GM21423 (cell line): ENCODE measurements at regions not wholly inside any gene's neighbourhood (a gene's known extent, or its start where the extent isn't known, plus 50 kb on each side); places are given as distances from the start of the nearest gene placed in this dataset.
"Not testable (repeated sequence)": the region's sequence is repeated elsewhere in the genome, so short reads cannot be mapped to it uniquely, and the experiment has no call there.

Source experiments
- ATAC-seq: cut with Tn5 transposase; IDR thresholded peaks from one replicate; pipeline ENCODE4 v1.9.1; 2021; ENCODE audit warnings: mild to moderate bottlenecking, moderate library complexity; ENCODE audit not compliant: unreplicated experiment

GRCh38 chr3:176106380-176106779 lies 1090.9 kb downstream of the TBL1XR1 start:
- ATAC-seq = no peak

GRCh38 chr3:176097027-176097426 lies 1100.3 kb downstream of the TBL1XR1 start:
- ATAC-seq = no peak

- not testable (repeated sequence) for ATAC-seq
Measured at GRCh38 chr3:176093892-176094291, 1103.4 kb downstream of the TBL1XR1 start.

GRCh38 chr3:176090727-176091126 lies 1106.6 kb downstream of the TBL1XR1 start:
- no peak for ATAC-seq

GRCh38 chr3:176088962-176089383 lies 1108.3 kb downstream of the TBL1XR1 start:
- ATAC-seq = no peak

- ATAC-seq = no peak
Measured at GRCh38 chr3:176087066-176087697, 1110.1 kb downstream of the TBL1XR1 start.

GRCh38 chr3:176079785-176080184 lies 1117.5 kb downstream of the TBL1XR1 start:
- no peak for ATAC-seq

- no peak for ATAC-seq
Measured at GRCh38 chr3:176078906-176079305, 1118.4 kb downstream of the TBL1XR1 start.

- ATAC-seq = no peak
Measured at GRCh38 chr3:176075491-176075890, 1121.8 kb downstream of the TBL1XR1 start.

GRCh38 chr3:176075046-176075445 lies 1122.2 kb downstream of the TBL1XR1 start:
- ATAC-seq = no peak

- no peak for ATAC-seq
Measured at GRCh38 chr3:176074096-176074495, 1123.2 kb downstream of the TBL1XR1 start.

GRCh38 chr3:176071943-176072342 lies 1125.3 kb downstream of the TBL1XR1 start:
- no peak for ATAC-seq

- no peak for ATAC-seq
Measured at GRCh38 chr3:176068750-176069149, 1128.5 kb downstream of the TBL1XR1 start.

- no peak for ATAC-seq
Measured at GRCh38 chr3:176058856-176059255, 1138.4 kb downstream of the TBL1XR1 start.

GRCh38 chr3:176055836-176056235 lies 1141.4 kb downstream of the TBL1XR1 start:
- no peak for ATAC-seq

- no peak for ATAC-seq
Measured at GRCh38 chr3:176051766-176052165, 1145.5 kb downstream of the TBL1XR1 start.

- ATAC-seq = no peak
Measured at GRCh38 chr3:176046703-176047102, 1150.6 kb downstream of the TBL1XR1 start.

- ATAC-seq = no peak
Measured at GRCh38 chr3:176041812-176042211, 1155.5 kb downstream of the TBL1XR1 start.

GRCh38 chr3:176041185-176041584 lies 1156.1 kb downstream of the TBL1XR1 start:
- no peak for ATAC-seq

GRCh38 chr3:176037636-176038035 lies 1159.6 kb downstream of the TBL1XR1 start:
- no peak for ATAC-seq

- no peak for ATAC-seq
Measured at GRCh38 chr3:176032043-176032442, 1165.2 kb downstream of the TBL1XR1 start.

GRCh38 chr3:176016203-176016602 lies 1157.1 kb downstream of the NAALADL2 start:
- ATAC-seq = not testable (repeated sequence)

- not testable (repeated sequence) for ATAC-seq
Measured at GRCh38 chr3:176015228-176015627, 1156.1 kb downstream of the NAALADL2 start.
